Tibial nerve (tissue), 4 donors: ENCODE measurements at regions not wholly inside any gene's neighbourhood (a gene's known extent, or its start where the extent isn't known, plus 50 kb on each side); places are given as distances from the start of the nearest gene placed in this dataset.

Experiments
- EP300 ChIP-seq, 2 donors: sonication (generic); formaldehyde crosslinking; IDR thresholded peaks; one replicate each; pipeline ENCODE4 v1.6.1; 2017; ENCODE audit warnings: antibody characterized with exemption in 2 of 2, mild to moderate bottlenecking in 1 of 2
- POLR2A ChIP-seq, 2 donors: fragments of 450-650 bp; IDR thresholded peaks; one replicate each; pipeline ENCODE4 v1.6.1; 2017; ENCODE audit warnings: antibody characterized with exemption in 2 of 2, mild to moderate bottlenecking in 2 of 2, moderate library complexity in 2 of 2
- TF ChIP-seq, protein P1 (sequence below), 5 experiments: fragments of 200-600 bp in 3 of 5; fragments of 450-650 bp in 2 of 5; sonication (generic) in 3 of 5; IDR thresholded peaks; one replicate each; pipeline ENCODE4 v1.5.1; 2016 to 2019; ENCODE audit warnings: antibody characterized with exemption in 5 of 5, mild to moderate bottlenecking in 3 of 5, moderate library complexity in 2 of 5

DNA sequence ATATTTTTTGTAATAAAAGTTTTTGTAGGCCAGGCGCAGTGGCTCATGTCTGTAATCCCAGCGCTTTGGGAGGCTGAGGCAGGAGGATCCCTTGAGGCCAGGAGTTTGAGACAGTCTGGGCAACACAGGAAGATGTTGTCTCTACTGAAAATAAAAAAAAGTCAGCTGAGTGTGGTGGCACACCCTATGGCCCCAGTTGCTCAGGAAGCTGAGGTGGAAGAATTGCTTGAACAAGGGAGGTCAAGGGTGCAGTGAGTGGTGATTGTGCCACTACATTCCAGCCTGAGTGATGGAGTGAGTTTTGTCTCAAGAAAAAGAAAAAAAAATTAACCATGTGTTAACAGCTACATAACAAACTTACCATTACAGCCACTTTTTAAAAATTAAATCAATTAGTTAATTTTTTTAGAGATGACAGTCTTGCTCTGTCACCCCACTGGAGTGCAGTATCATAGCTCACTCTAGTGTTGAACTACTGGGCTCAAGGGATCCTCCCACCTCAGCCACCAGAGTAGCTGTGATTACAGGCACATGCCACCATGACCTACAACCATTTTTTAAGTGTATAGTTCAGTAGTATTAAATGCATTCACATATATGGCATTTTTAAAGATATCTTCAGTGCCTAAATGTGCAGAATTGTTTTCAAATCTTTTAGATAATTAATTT, 67.2 kb upstream of the ACYP2 start:
- TF ChIP-seq, protein P1, sequence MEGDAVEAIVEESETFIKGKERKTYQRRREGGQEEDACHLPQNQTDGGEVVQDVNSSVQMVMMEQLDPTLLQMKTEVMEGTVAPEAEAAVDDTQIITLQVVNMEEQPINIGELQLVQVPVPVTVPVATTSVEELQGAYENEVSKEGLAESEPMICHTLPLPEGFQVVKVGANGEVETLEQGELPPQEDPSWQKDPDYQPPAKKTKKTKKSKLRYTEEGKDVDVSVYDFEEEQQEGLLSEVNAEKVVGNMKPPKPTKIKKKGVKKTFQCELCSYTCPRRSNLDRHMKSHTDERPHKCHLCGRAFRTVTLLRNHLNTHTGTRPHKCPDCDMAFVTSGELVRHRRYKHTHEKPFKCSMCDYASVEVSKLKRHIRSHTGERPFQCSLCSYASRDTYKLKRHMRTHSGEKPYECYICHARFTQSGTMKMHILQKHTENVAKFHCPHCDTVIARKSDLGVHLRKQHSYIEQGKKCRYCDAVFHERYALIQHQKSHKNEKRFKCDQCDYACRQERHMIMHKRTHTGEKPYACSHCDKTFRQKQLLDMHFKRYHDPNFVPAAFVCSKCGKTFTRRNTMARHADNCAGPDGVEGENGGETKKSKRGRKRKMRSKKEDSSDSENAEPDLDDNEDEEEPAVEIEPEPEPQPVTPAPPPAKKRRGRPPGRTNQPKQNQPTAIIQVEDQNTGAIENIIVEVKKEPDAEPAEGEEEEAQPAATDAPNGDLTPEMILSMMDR (IDR thresholded peaks at IDR 0.05): no peak
- no peak for TF ChIP-seq EP300 (IDR thresholded peaks at IDR 0.05)
- no peak for TF ChIP-seq POLR2A (IDR thresholded peaks at IDR 0.05)
